HCT116 (cell line): ENCODE measurements at regions not wholly inside any gene's neighbourhood (a gene's known extent, or its start where the extent isn't known, plus 50 kb on each side); places are given as distances from the start of the nearest gene placed in this dataset.

Experiments used
- POLR2A ChIP-seq: IDR thresholded peaks from 2 replicates; pipeline ENCODE4 v1.7.0; 2011; ENCODE audit warnings: borderline replicate concordance; ENCODE audit not compliant: insufficient read depth, insufficient read length; ENCODE audit errors: extremely low read depth
- TF ChIP-seq, protein P1 (sequence below), 3 experiments: fragments of 200-600 bp in 1 of 3; sonication (generic) in 1 of 3; IDR thresholded peaks in 2 of 3; conservative IDR thresholded peaks in 1 of 3; 2 replicates each; pipeline ENCODE4 v1.5.1; 2012 to 2017; ENCODE audit warnings: low read depth in 2 of 3, low read length in 2 of 3, antibody characterized with exemption in 1 of 3, borderline replicate concordance in 1 of 3, control low read depth in 1 of 3, mild to moderate bottlenecking in 1 of 3, mixed read lengths in 1 of 3, mixed run types in 1 of 3, moderate library complexity in 1 of 3; ENCODE audit not compliant: insufficient read depth in 1 of 3

DNA sequence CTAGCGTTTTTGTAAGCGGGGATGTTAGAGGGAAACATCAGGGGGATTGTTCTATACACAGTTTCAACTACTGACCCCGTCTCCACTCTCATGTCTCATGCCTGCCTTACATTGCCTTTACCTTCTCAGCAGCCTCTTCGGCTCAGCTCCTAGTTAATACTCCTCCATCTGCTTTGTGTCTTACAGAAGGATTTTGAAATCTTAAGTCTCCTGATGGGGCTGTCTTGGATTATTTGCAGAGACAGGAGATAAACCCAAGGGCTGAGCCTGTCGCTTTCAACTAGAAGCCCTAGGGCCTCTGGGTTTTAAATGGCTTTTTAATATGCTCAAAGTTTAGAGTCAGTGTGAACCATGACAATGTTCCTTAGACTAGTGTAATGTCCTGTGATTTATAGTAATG lies 161.5 kb downstream of the CARTPT start:
- TF ChIP-seq, protein P1, sequence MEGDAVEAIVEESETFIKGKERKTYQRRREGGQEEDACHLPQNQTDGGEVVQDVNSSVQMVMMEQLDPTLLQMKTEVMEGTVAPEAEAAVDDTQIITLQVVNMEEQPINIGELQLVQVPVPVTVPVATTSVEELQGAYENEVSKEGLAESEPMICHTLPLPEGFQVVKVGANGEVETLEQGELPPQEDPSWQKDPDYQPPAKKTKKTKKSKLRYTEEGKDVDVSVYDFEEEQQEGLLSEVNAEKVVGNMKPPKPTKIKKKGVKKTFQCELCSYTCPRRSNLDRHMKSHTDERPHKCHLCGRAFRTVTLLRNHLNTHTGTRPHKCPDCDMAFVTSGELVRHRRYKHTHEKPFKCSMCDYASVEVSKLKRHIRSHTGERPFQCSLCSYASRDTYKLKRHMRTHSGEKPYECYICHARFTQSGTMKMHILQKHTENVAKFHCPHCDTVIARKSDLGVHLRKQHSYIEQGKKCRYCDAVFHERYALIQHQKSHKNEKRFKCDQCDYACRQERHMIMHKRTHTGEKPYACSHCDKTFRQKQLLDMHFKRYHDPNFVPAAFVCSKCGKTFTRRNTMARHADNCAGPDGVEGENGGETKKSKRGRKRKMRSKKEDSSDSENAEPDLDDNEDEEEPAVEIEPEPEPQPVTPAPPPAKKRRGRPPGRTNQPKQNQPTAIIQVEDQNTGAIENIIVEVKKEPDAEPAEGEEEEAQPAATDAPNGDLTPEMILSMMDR (IDR thresholded peaks at IDR 0.05 in 2 of 3, conservative IDR thresholded peaks at IDR 0.05 in 1 of 3; ENCODE audit: borderline replicate concordance in 1 of 3, insufficient read depth in 1 of 3, low read depth in 2 of 3, low read length in 2 of 3) = no peak
- TF ChIP-seq POLR2A = no peak
